ENCODE measurements at regions not wholly inside any gene's neighbourhood (a gene's known extent, or its start where the extent isn't known, plus 50 kb on each side); places are given as distances from the start of the nearest gene placed in this dataset.

DNA sequence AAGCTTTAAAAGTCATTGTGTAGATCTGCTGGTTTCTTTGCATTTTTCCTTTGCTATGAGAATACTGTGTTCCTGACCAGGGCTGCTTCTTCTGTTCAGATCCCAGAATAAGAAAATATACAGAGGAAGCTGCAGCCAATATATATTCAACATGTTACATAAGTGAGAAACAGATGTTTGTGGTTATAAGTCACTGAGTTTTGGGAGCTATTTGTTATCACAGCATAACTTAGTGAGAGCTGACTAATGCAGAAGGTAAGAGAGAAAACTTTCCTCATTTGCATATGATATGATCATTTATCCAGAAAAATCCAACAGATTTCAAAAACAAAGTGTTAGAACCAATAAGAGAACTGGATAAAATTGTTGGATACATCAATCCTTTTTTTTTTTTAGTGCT is 136.3 kb upstream of the NR3C1 start:
- H3K9ac ChIP-seq (ENCODE audit: insufficient read depth, low read length) = no peak overlapping the region
- DNase-seq (ENCODE audit: low read depth in 2 of 2) = peak in 1 of 2 donors; percentile 36
- no peaks in the 10 kb centered on the region for H3K36me3 ChIP-seq (ENCODE audit: control insufficient read depth, insufficient read depth, low read length)
- H4K20me1 ChIP-seq (ENCODE audit: control insufficient read depth, extremely low read depth, insufficient read depth, low read length) = no peaks in the 10 kb centered on the region
- peaks cover 19% of the 10 kb centered on the region for H3K4me1 ChIP-seq (ENCODE audit: control insufficient read depth, extremely low read depth, insufficient read depth, low read length)
- H3K4me3 ChIP-seq (replicated peaks in 1 of 4; ENCODE audit: control extremely low read depth in 1 of 4, insufficient read depth in 1 of 4, low read depth in 3 of 4, low read length in 4 of 4) = no peak overlapping the region
- no peaks in the 10 kb centered on the region for H3K79me2 ChIP-seq (ENCODE audit: control insufficient read depth, insufficient read depth, low read length)
- no peak overlapping the region for H3K27ac ChIP-seq (ENCODE audit: insufficient read depth, low read length)
- TF ChIP-seq EZH2 (IDR thresholded peaks at IDR 0.05; ENCODE audit: low read length, missing control alignments) = no peak
- TF ChIP-seq, protein P1, sequence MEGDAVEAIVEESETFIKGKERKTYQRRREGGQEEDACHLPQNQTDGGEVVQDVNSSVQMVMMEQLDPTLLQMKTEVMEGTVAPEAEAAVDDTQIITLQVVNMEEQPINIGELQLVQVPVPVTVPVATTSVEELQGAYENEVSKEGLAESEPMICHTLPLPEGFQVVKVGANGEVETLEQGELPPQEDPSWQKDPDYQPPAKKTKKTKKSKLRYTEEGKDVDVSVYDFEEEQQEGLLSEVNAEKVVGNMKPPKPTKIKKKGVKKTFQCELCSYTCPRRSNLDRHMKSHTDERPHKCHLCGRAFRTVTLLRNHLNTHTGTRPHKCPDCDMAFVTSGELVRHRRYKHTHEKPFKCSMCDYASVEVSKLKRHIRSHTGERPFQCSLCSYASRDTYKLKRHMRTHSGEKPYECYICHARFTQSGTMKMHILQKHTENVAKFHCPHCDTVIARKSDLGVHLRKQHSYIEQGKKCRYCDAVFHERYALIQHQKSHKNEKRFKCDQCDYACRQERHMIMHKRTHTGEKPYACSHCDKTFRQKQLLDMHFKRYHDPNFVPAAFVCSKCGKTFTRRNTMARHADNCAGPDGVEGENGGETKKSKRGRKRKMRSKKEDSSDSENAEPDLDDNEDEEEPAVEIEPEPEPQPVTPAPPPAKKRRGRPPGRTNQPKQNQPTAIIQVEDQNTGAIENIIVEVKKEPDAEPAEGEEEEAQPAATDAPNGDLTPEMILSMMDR (conservative IDR thresholded peaks at IDR 0.05 in 1 of 2, IDR thresholded peaks at IDR 0.05 in 1 of 2; ENCODE audit: low read depth in 1 of 2, low read length in 2 of 2) = no peak
- H3K4me2 ChIP-seq (ENCODE audit: extremely low read depth, insufficient read depth, low read length) = no peak overlapping the region
- no peaks in the 10 kb centered on the region for H3K27me3 ChIP-seq (ENCODE audit: control insufficient read depth, insufficient read depth, low read length)
- H3K9me3 ChIP-seq (ENCODE audit: control insufficient read depth, insufficient read depth, low read depth, low read length) = no peaks in the 10 kb centered on the region
- H2AFZ ChIP-seq (ENCODE audit: low read length) = no peak overlapping the region

DNA sequence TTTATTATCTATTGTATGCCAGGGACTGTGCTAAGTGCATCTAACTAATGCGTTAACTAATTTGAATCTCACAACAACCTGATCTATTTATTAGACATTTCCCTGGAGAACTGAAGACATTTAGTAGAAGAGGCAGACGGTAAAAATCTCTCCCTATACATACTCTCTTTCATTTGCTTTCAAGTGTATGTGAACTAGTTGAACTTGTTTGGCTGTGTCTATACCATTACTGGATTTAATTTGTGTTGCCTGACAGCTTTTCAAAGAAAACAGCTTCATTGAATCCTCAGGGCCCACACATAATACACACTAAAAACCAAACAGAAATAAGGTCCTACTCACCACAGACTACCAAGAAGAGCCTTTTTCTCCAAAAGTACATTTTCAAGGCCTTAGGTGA is 133.6 kb upstream of the NR3C1 start:
- no peak overlapping the region for H2AFZ ChIP-seq (ENCODE audit: low read length)
- DNase-seq (ENCODE audit: low read depth in 2 of 2) = no peak
- H3K36me3 ChIP-seq (ENCODE audit: control insufficient read depth, insufficient read depth, low read length) = no peaks in the 10 kb centered on the region
- no peak overlapping the region for H3K4me3 ChIP-seq (replicated peaks in 1 of 4; ENCODE audit: control extremely low read depth in 1 of 4, insufficient read depth in 1 of 4, low read depth in 3 of 4, low read length in 4 of 4)
- no peak overlapping the region for H3K4me2 ChIP-seq (ENCODE audit: extremely low read depth, insufficient read depth, low read length)
- no peaks in the 10 kb centered on the region for H3K27me3 ChIP-seq (ENCODE audit: control insufficient read depth, insufficient read depth, low read length)
- no peaks in the 10 kb centered on the region for H4K20me1 ChIP-seq (ENCODE audit: control insufficient read depth, extremely low read depth, insufficient read depth, low read length)
- no peaks in the 10 kb centered on the region for H3K79me2 ChIP-seq (ENCODE audit: control insufficient read depth, insufficient read depth, low read length)
- H3K9me3 ChIP-seq (ENCODE audit: control insufficient read depth, insufficient read depth, low read depth, low read length) = no peaks in the 10 kb centered on the region
- TF ChIP-seq EZH2 (IDR thresholded peaks at IDR 0.05; ENCODE audit: low read length, missing control alignments) = no peak
- TF ChIP-seq, protein P1 (conservative IDR thresholded peaks at IDR 0.05 in 1 of 2, IDR thresholded peaks at IDR 0.05 in 1 of 2; ENCODE audit: low read depth in 1 of 2, low read length in 2 of 2) = no peak
- no peak overlapping the region for H3K9ac ChIP-seq (ENCODE audit: insufficient read depth, low read length)
- H3K4me1 ChIP-seq (ENCODE audit: control insufficient read depth, extremely low read depth, insufficient read depth, low read length) = peaks cover 12% of the 10 kb centered on the region
- H3K27ac ChIP-seq (ENCODE audit: insufficient read depth, low read length) = peak overlapping the region; percentile 88

DNA sequence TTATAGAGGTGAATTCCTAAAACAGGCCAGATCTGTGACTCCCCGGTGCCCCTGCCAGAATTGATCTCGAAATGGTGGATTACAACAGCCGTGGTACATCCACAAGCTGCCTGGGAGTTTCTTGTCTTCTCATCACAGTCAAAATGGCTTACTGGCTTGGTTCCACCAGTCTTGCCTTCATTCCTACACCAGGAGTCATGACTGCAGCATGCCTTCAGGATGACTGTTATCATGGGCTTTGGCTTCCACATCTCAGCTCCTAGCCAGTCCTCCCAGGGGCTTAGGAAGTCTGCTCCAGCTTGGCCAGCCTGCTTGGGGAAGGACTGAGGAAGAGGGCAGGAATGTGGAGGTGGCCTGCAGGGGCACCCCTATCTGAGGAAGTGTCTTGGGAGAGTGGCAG is 132.9 kb upstream of the NR3C1 start:
- Histone ChIP-seq H3K9ac (ENCODE audit: insufficient read depth, low read length) (no peak overlapping the region), H3K27ac (ENCODE audit: insufficient read depth, low read length) (peak overlapping the region; percentile 88), H3K4me2 (ENCODE audit: extremely low read depth, insufficient read depth, low read length) (peak overlapping the region; percentile 76), H3K4me3 (replicated peaks in 1 of 4; ENCODE audit: control extremely low read depth in 1 of 4, insufficient read depth in 1 of 4, low read depth in 3 of 4, low read length in 4 of 4) (no peak overlapping the region), H3K79me2 (ENCODE audit: control insufficient read depth, insufficient read depth, low read length) (no peaks in the 10 kb centered on the region), H3K4me1 (ENCODE audit: control insufficient read depth, extremely low read depth, insufficient read depth, low read length) (peaks cover 12% of the 10 kb centered on the region), H3K27me3 (ENCODE audit: control insufficient read depth, insufficient read depth, low read length) (no peaks in the 10 kb centered on the region), H4K20me1 (ENCODE audit: control insufficient read depth, extremely low read depth, insufficient read depth, low read length) (no peaks in the 10 kb centered on the region), H3K9me3 (ENCODE audit: control insufficient read depth, insufficient read depth, low read depth, low read length) (no peaks in the 10 kb centered on the region), H3K36me3 (ENCODE audit: control insufficient read depth, insufficient read depth, low read length) (no peaks in the 10 kb centered on the region), H2AFZ (ENCODE audit: low read length) (peak overlapping the region; percentile 68)
- TF ChIP-seq, protein P1 (conservative IDR thresholded peaks at IDR 0.05 in 1 of 2, IDR thresholded peaks at IDR 0.05 in 1 of 2; ENCODE audit: low read depth in 1 of 2, low read length in 2 of 2) = no peak
- no peak for TF ChIP-seq EZH2 (IDR thresholded peaks at IDR 0.05; ENCODE audit: low read length, missing control alignments)
- DNase-seq (ENCODE audit: low read depth in 2 of 2) = peak; percentile 96 to 99

Data from fibroblast of lung (primary cell).